ENCODE measurements at regions not wholly inside any gene's neighbourhood (a gene's known extent, or its start where the extent isn't known, plus 50 kb on each side); places are given as distances from the start of the nearest gene placed in this dataset.

DNA sequence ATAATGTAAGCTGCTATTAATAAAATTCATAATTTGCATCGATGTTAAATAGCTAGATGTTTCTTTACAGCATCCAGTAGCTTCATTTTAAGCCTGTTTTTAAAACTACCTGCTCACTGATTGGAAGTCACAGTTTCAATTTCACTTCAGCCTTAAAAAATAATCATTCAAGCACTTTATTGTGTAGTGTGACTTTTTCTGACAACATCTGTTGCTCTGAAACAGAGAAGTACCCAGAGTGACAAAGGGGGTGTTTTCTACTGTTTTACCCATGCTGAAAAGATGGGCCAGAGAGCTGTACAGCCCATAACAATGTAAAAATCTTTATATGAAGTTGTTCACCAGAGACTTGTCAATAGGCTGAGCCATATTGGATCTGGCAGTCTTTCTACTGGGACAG lies 437.2 kb downstream of the MDFIC start:
- no peak for FAIRE-seq
- Histone ChIP-seq H3K79me2 (ENCODE audit: control insufficient read depth, insufficient read depth, low read length) (no peaks in the 10 kb centered on the region), H3K9me1 (ENCODE audit: control insufficient read depth, insufficient read depth, low read length) (no peaks in the 10 kb centered on the region), H3K4me3 (no peak overlapping the region), H3K4me2 (ENCODE audit: insufficient read depth, low read length) (no peak overlapping the region), H3K27me3 (ENCODE audit: control insufficient read depth in 2 of 2, insufficient read depth in 2 of 2, low read length in 2 of 2) (no peaks in the 10 kb centered on the region), H3K27ac (ENCODE audit: extremely low read depth, low read depth, low read length) (no peak overlapping the region), H2AFZ (ENCODE audit: low read depth, low read length) (no peak overlapping the region), H3K4me1 (replicated peaks in 1 of 2; ENCODE audit: control insufficient read depth in 2 of 2, insufficient read depth in 2 of 2, low read length in 2 of 2) (no peaks in the 10 kb centered on the region), H3K9me3 (replicated peaks; ENCODE audit: control insufficient read depth, insufficient read depth, low read depth, low read length) (0 out of 2 replicates have a peak, but pooled peaks cover 4% of the 10 kb centered on the region), H3K9ac (ENCODE audit: insufficient read depth in 1 of 2, low read depth in 2 of 2, low read length in 2 of 2) (no peak overlapping the region), H4K20me1 (replicated peaks; ENCODE audit: control insufficient read depth, insufficient read depth, low read length) (no peaks in the 10 kb centered on the region), H3K36me3 (ENCODE audit: control insufficient read depth, insufficient read depth, low read length) (no peaks in the 10 kb centered on the region)
- ATAC-seq = no peak
- ChIA-PET POLR2A (no interaction called here), CTCF (ENCODE audit: low intra/inter-chr PET ratio) (no interaction called here)
- 0% methylated on average over 1 of the region's 1 CpG for WGBS (ENCODE audit: insufficient coverage, low coverage, missing lambda C conversion rate)
- DNase-seq (ENCODE audit: extremely low read depth in 1 of 4, low spot score in 3 of 4) = no peak
- TF ChIP-seq HDAC1 (IDR thresholded peaks at IDR 0.05) (no peak), HDAC2 (IDR thresholded peaks at IDR 0.05) (no peak)
- TF ChIP-seq, protein P1, sequence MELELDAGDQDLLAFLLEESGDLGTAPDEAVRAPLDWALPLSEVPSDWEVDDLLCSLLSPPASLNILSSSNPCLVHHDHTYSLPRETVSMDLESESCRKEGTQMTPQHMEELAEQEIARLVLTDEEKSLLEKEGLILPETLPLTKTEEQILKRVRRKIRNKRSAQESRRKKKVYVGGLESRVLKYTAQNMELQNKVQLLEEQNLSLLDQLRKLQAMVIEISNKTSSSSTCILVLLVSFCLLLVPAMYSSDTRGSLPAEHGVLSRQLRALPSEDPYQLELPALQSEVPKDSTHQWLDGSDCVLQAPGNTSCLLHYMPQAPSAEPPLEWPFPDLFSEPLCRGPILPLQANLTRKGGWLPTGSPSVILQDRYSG (tag; conservative IDR thresholded peaks at IDR 0.05; ENCODE audit: low read depth) = no peak
- no TSS peak for BruUV-seq (replicated peaks)
- in situ Hi-C loops (cut with MboI) (no loop called here), intact Hi-C loops (cut with micrococcal nuclease) (no loop called here)

DNA sequence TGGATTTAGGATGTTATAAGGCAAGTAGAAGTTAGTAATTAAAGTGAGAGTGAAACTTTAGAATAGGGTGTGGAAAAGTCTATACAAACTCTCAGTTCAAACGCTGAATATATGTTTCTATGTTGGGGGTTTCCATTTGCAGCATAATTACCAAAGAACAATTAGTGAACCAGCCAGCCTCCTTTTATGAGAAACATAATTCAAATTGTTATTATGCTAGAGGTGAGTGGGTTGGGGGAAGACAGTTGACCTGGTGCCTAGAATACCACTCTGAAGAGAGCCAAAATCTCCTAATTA lies 435.8 kb downstream of the MDFIC start:
- no peak for ATAC-seq
- 0% methylated on average over 1 of the region's 1 CpG for WGBS (ENCODE audit: insufficient coverage, low coverage, missing lambda C conversion rate)
- POLR2A ChIA-PET = no interaction called here
- H3K9ac ChIP-seq (ENCODE audit: insufficient read depth in 1 of 2, low read depth in 2 of 2, low read length in 2 of 2) = no peak overlapping the region
- in situ Hi-C loops (cut with MboI) (no loop called here), intact Hi-C loops (cut with micrococcal nuclease) (no loop called here)
- H3K4me3 ChIP-seq = no peak overlapping the region
- no peak overlapping the region for H3K27ac ChIP-seq (ENCODE audit: extremely low read depth, low read depth, low read length)
- BruUV-seq (replicated peaks) = no TSS peak
- CTCF ChIA-PET (ENCODE audit: low intra/inter-chr PET ratio) = no interaction called here
- no peaks in the 10 kb centered on the region for H3K27me3 ChIP-seq (ENCODE audit: control insufficient read depth in 2 of 2, insufficient read depth in 2 of 2, low read length in 2 of 2)
- H3K4me2 ChIP-seq (ENCODE audit: insufficient read depth, low read length) = no peak overlapping the region
- H3K9me1 ChIP-seq (ENCODE audit: control insufficient read depth, insufficient read depth, low read length) = no peaks in the 10 kb centered on the region
- H3K36me3 ChIP-seq (ENCODE audit: control insufficient read depth, insufficient read depth, low read length) = no peaks in the 10 kb centered on the region
- no peak overlapping the region for H2AFZ ChIP-seq (ENCODE audit: low read depth, low read length)
- FAIRE-seq = no peak
- H4K20me1 ChIP-seq (replicated peaks; ENCODE audit: control insufficient read depth, insufficient read depth, low read length) = no peaks in the 10 kb centered on the region
- H3K79me2 ChIP-seq (ENCODE audit: control insufficient read depth, insufficient read depth, low read length) = no peaks in the 10 kb centered on the region
- no peaks in the 10 kb centered on the region for H3K4me1 ChIP-seq (replicated peaks in 1 of 2; ENCODE audit: control insufficient read depth in 2 of 2, insufficient read depth in 2 of 2, low read length in 2 of 2)
- H3K9me3 ChIP-seq (replicated peaks; ENCODE audit: control insufficient read depth, insufficient read depth, low read depth, low read length) = 0 out of 2 replicates have a peak, but pooled peaks cover 4% of the 10 kb centered on the region
- DNase-seq (ENCODE audit: extremely low read depth in 1 of 4, low spot score in 3 of 4) = no peak
- TF ChIP-seq KHSRP (IDR thresholded peaks at IDR 0.05) = no peak
- TF ChIP-seq FOXK1 (CRISPR knock-in tag; IDR thresholded peaks at IDR 0.05; ENCODE audit: borderline replicate concordance) = no peak
- no peak for TF ChIP-seq KLF13 (tag; IDR thresholded peaks at IDR 0.05; ENCODE audit: borderline replicate concordance, low read depth)
- TF ChIP-seq COPS2 (conservative IDR thresholded peaks at IDR 0.05) = no peak
- TF ChIP-seq MXI1 (IDR thresholded peaks at IDR 0.05; ENCODE audit: low read depth, low read length) = no peak
- no peak for TF ChIP-seq ZNF239 (CRISPR knock-in tag; IDR thresholded peaks at IDR 0.05)
- no peak for TF ChIP-seq ZNF707 (CRISPR knock-in tag; conservative IDR thresholded peaks at IDR 0.05)
- no peak for TF ChIP-seq BDP1 (IDR thresholded peaks at IDR 0.05; ENCODE audit: insufficient read depth, insufficient read length)
- TF ChIP-seq NCOR1 (IDR thresholded peaks at IDR 0.05) = no peak
- TF ChIP-seq, protein P2, sequence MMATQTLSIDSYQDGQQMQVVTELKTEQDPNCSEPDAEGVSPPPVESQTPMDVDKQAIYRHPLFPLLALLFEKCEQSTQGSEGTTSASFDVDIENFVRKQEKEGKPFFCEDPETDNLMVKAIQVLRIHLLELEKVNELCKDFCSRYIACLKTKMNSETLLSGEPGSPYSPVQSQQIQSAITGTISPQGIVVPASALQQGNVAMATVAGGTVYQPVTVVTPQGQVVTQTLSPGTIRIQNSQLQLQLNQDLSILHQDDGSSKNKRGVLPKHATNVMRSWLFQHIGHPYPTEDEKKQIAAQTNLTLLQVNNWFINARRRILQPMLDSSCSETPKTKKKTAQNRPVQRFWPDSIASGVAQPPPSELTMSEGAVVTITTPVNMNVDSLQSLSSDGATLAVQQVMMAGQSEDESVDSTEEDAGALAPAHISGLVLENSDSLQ (IDR thresholded peaks at IDR 0.05) = no peak
- no peak for TF ChIP-seq PPARD (CRISPR knock-in tag; IDR thresholded peaks at IDR 0.05)
- no peak for TF ChIP-seq HCFC1 (IDR thresholded peaks at IDR 0.05; ENCODE audit: low read depth, low read length)
- TF ChIP-seq XRCC4 (IDR thresholded peaks at IDR 0.05; ENCODE audit: extremely low read depth, insufficient read depth, insufficient read length) = no peak
